ENCODE measurements at regions not wholly inside any gene's neighbourhood (a gene's known extent, or its start where the extent isn't known, plus 50 kb on each side); places are given as distances from the start of the nearest gene placed in this dataset.

- no peak for DNase-seq (ENCODE audit: low read depth)
- TF ChIP-seq CTCF (conservative IDR thresholded peaks at IDR 0.05; ENCODE audit: low read depth, low read length): no peak
- no peak overlapping the region for H3K4me3 ChIP-seq (ENCODE audit: low read length)
Observed at GRCh38 chr13:86932776-86933334, 738.3 kb upstream of the SLITRK5 start.

GRCh38 chr13:86933676-86934075, 737.5 kb upstream of the SLITRK5 start:
- no peak for TF ChIP-seq CTCF (conservative IDR thresholded peaks at IDR 0.05; ENCODE audit: low read depth, low read length)
- no peak for DNase-seq (ENCODE audit: low read depth)
- H3K4me3 ChIP-seq (ENCODE audit: low read length): no peak overlapping the region

- DNase-seq (ENCODE audit: low read depth): no peak
- H3K4me3 ChIP-seq (ENCODE audit: low read length): no peak overlapping the region
- no peak for TF ChIP-seq CTCF (conservative IDR thresholded peaks at IDR 0.05; ENCODE audit: low read depth, low read length)
Observed at GRCh38 chr13:86937316-86937715, 733.9 kb upstream of the SLITRK5 start.

- no peak for TF ChIP-seq CTCF (conservative IDR thresholded peaks at IDR 0.05; ENCODE audit: low read depth, low read length)
- H3K4me3 ChIP-seq (ENCODE audit: low read length): no peak overlapping the region
- no peak for DNase-seq (ENCODE audit: low read depth)
Observed at GRCh38 chr13:86945584-86945983, 725.6 kb upstream of the SLITRK5 start.

- no peak for DNase-seq (ENCODE audit: low read depth)
- no peak for TF ChIP-seq CTCF (conservative IDR thresholded peaks at IDR 0.05; ENCODE audit: low read depth, low read length)
Observed at GRCh38 chr13:86946734-86947133, 724.4 kb upstream of the SLITRK5 start.

GRCh38 chr13:86954341-86954740, 716.8 kb upstream of the SLITRK5 start:
- TF ChIP-seq CTCF (conservative IDR thresholded peaks at IDR 0.05; ENCODE audit: low read depth, low read length): no peak
- no peak for DNase-seq (ENCODE audit: low read depth)
- no peak overlapping the region for H3K4me3 ChIP-seq (ENCODE audit: low read length)

More at GRCh38 chr13:86946734-86947133, 724.4 kb upstream of the SLITRK5 start:
- no peak overlapping the region for H3K4me3 ChIP-seq (ENCODE audit: low read length)

GRCh38 chr13:86960876-86961275, 710.3 kb upstream of the SLITRK5 start:
- DNase-seq (ENCODE audit: low read depth): peak; percentile 2
- no peak for TF ChIP-seq CTCF (conservative IDR thresholded peaks at IDR 0.05; ENCODE audit: low read depth, low read length)
- H3K4me3 ChIP-seq (ENCODE audit: low read length): no peak overlapping the region

All from retinal pigment epithelial cell (primary cell).